HepG2 (cell line): ENCODE measurements at regions not wholly inside any gene's neighbourhood (a gene's known extent, or its start where the extent isn't known, plus 50 kb on each side); places are given as distances from the start of the nearest gene placed in this dataset.

ENCODE experiments used
- ATAC-seq: fragments of 200-7000 bp; cut with Tn5 transposase; 3 replicates; pipeline ENCODE4 v1.9.1; 2020; ENCODE audit warnings: mild to moderate bottlenecking, moderate library complexity
- BruUV-seq: library from RNA; stranded (reverse); fragments of 400-500 nt; replicated peaks from 2 replicates; lab custom pipeline; 2021; lab: Mats Ljungman, UMichigan
- CTCF ChIA-PET: fragments of 300-600 bp; formaldehyde crosslinking; extraction: SDS; loops from one replicate; lab custom pipeline; 2021; ENCODE audit warnings: low total read pairs, inconsistent platforms, low intra/inter-chr PET ratio; lab: Yijun Ruan, JAX
- POLR2A ChIA-PET: fragments of 350-600 bp; sonication (Branson Sonifier 250); formaldehyde crosslinking; loops from one replicate; lab custom pipeline; 2020; ENCODE audit warnings: antibody characterized with exemption, inconsistent platforms; lab: Yijun Ruan, JAX
- DNase-seq: peaks from one replicate; pipeline ENCODE4 v3.0.0-alpha.2; 2015; ENCODE audit warnings: low spot score
- FAIRE-seq: peaks from 3 replicates; lab custom pipeline; 2011; peaks lifted over from hg19 to GRCh38; lab: Jason Lieb, UNC
- H2AFZ ChIP-seq: one replicate; pipeline ENCODE4 v1.6.1; 2011; ENCODE audit warnings: low read length, inconsistent platforms
- H3K27ac ChIP-seq: fragments of 300-600 bp; 3 replicates; pipeline ENCODE4 v1.8.0; 2011; ENCODE audit warnings: mixed run types, mild to moderate bottlenecking, mixed read lengths, low read length, inconsistent platforms; ENCODE audit not compliant: insufficient read depth; ENCODE audit errors: extremely low read length
- H3K27me3 ChIP-seq, 2 experiments: fragments of 200-600 bp in 1 of 2; 2 replicates in 1 of 2; 3 replicates in 1 of 2; pipeline versions ENCODE4 v1.6.0 to v1.8.0; 2011; ENCODE audit warnings: low read length in 2 of 2, mild to moderate bottlenecking in 2 of 2, moderate library complexity in 2 of 2, inconsistent platforms in 1 of 2; ENCODE audit not compliant: insufficient read depth in 2 of 2, control insufficient read depth in 1 of 2
- H3K36me3 ChIP-seq, 2 experiments: fragments of 200-600 bp in 1 of 2; replicated peaks in 1 of 2; 2 replicates in 1 of 2; 3 replicates in 1 of 2; pipeline versions ENCODE4 v1.5.1 to v1.8.0; 2011; ENCODE audit warnings: low read length in 2 of 2, inconsistent platforms in 1 of 2; ENCODE audit not compliant: insufficient read depth in 2 of 2, control insufficient read depth in 1 of 2
- H3K4me1 ChIP-seq: 2 replicates; pipeline ENCODE4 v1.5.1; 2012; ENCODE audit warnings: low read length, inconsistent platforms; ENCODE audit not compliant: insufficient read depth
- H3K4me2 ChIP-seq: 2 replicates; pipeline ENCODE4 v1.6.0; 2011; ENCODE audit warnings: low read depth, low read length, inconsistent platforms
- H3K4me3 ChIP-seq, 3 experiments: fragments of 200-600 bp in 1 of 3; sonication (generic), shearing (Covaris generic) in 1 of 3; replicated peaks in 1 of 3; 2 replicates each; pipeline ENCODE4 v1.5.1; 2011 to 2016; ENCODE audit warnings: low read length in 3 of 3, inconsistent platforms in 2 of 3, low read depth in 2 of 3, mild to moderate bottlenecking in 2 of 3, control low read depth in 1 of 3, mixed read lengths in 1 of 3; ENCODE audit not compliant: insufficient read depth in 1 of 3
- H3K79me2 ChIP-seq: one replicate; pipeline ENCODE4 v1.6.1; 2011; ENCODE audit warnings: low read length, inconsistent platforms; ENCODE audit not compliant: insufficient read depth
- H3K9ac ChIP-seq: 2 replicates; pipeline ENCODE4 v1.6.0; 2011; ENCODE audit warnings: mild to moderate bottlenecking, low read depth, low read length, inconsistent platforms; ENCODE audit not compliant: insufficient read depth
- H3K9me3 ChIP-seq: 2 replicates; pipeline ENCODE4 v1.5.1; 2012; ENCODE audit warnings: mild to moderate bottlenecking, low read length
- H4K20me1 ChIP-seq: 2 replicates; pipeline ENCODE4 v1.6.0; 2011; ENCODE audit warnings: inconsistent platforms, mild to moderate bottlenecking, low read length, moderate library complexity; ENCODE audit not compliant: insufficient read depth
- DZIP1 ChIP-seq: sonication (generic); formaldehyde crosslinking; IDR thresholded peaks from 2 replicates; pipeline ENCODE4 v1.5.0; 2020; ENCODE audit warnings: mild to moderate bottlenecking, missing genetic modification reagents
- EP300 ChIP-seq, 3 experiments: sonication (generic) in 1 of 3; formaldehyde crosslinking in 1 of 3; IDR thresholded peaks; 2 replicates each; pipeline versions ENCODE4 v1.5.1 to v1.6.1; 2011 to 2020; ENCODE audit warnings: low read depth in 2 of 3, low read length in 2 of 3, borderline replicate concordance in 1 of 3, improper control_type of control experiment in 1 of 3, mild to moderate bottlenecking in 1 of 3, missing genetic modification reagents in 1 of 3, moderate library complexity in 1 of 3
- GABPA ChIP-seq, 2 experiments: IDR thresholded peaks; 2 replicates each; pipeline ENCODE4 v1.6.1; 2011 to 2016; ENCODE audit warnings: low read depth in 2 of 2, low read length in 1 of 2, missing biosample characterization in 1 of 2, missing genetic modification characterization in 1 of 2
- MAF1 ChIP-seq: sonication (generic); formaldehyde crosslinking; IDR thresholded peaks from 2 replicates; pipeline ENCODE4 v1.5.0; 2020; ENCODE audit warnings: missing genetic modification reagents, borderline replicate concordance
- MNT ChIP-seq: fragments of 450-650 bp; IDR thresholded peaks from 2 replicates; pipeline ENCODE4 v1.6.1; 2016
- MXI1 ChIP-seq: IDR thresholded peaks from 3 replicates; pipeline ENCODE4 v1.6.1; 2012; ENCODE audit warnings: low read depth, low read length, inconsistent platforms, borderline replicate concordance
- ZNF670 ChIP-seq: sonication (generic); formaldehyde crosslinking; IDR thresholded peaks from 2 replicates; pipeline ENCODE4 v1.8.0; 2022; ENCODE audit warnings: mild to moderate bottlenecking, missing genetic modification reagents, borderline replicate concordance
- WGBS: methylation state at CpG from one replicate; pipeline ENCODE4 v1.1.6; 2017; ENCODE audit warnings: low lambda C conversion rate; 5-methylcytosine and 5-hydroxymethylcytosine counted together
- in situ Hi-C: cut with HindIII; loops from 2 replicates; pipeline ENCODE4 v1.10.0; 2017; ENCODE audit warnings: low pct_unique_long_range_greater_than_20kb; ENCODE audit not compliant: extremely low pct_ligation_motif_present
- intact Hi-C: fragments of 100-400 bp; cut with micrococcal nuclease; formaldehyde crosslinking; loops from one replicate; pipeline ENCODE4 v1.10.0; 2022; ENCODE audit not compliant: unreplicated experiment

- no peak for TF ChIP-seq MAF1 (CRISPR knock-in tag)
- TF ChIP-seq ZNF670 (CRISPR knock-in tag) = no peak
- no peak for TF ChIP-seq DZIP1
- no peak for TF ChIP-seq GABPA (IDR thresholded peaks at IDR 0.05; ENCODE audit: low read depth, low read length)
- TF ChIP-seq GABPA (CRISPR knock-in tag; IDR thresholded peaks at IDR 0.05; ENCODE audit: low read depth) = no peak
- no peak for TF ChIP-seq MXI1
Observed at GRCh38 chr22:27424319-27424718, 377.2 kb downstream of the MN1 start (continued).

GRCh38 chr22:27429476-27429875, 372.1 kb downstream of the MN1 start:
- POLR2A ChIA-PET = no interaction called here
- intact Hi-C loops = no loop called here
- in situ Hi-C loops = no loop called here
- no peak overlapping the region for H2AFZ ChIP-seq
- DNase-seq (no peak), ATAC-seq (no peak), FAIRE-seq (no peak)
- no peak overlapping the region for H3K27ac ChIP-seq
- no peaks in the 10 kb centered on the region for H3K27me3 ChIP-seq
- no peak overlapping the region for H3K4me3 ChIP-seq
- H3K79me2 ChIP-seq = no peaks in the 10 kb centered on the region
- WGBS = 37% methylated on average over 10 of the region's 10 CpGs
- BruUV-seq = no TSS peak
- peaks cover 13% of the 10 kb centered on the region for H3K4me1 ChIP-seq
- H3K9me3 ChIP-seq = peaks cover 11% of the 10 kb centered on the region
- H3K4me2 ChIP-seq = no peak overlapping the region
- no peak overlapping the region for H3K9ac ChIP-seq
- CTCF ChIA-PET = no interaction called here
- no peak for TF ChIP-seq EP300 (IDR thresholded peaks at IDR 0.05; ENCODE audit: low read depth in 2 of 2, low read length in 2 of 2)
- no peak for TF ChIP-seq EP300 (CRISPR knock-in tag; IDR thresholded peaks at IDR 0.05; ENCODE audit: borderline replicate concordance)
- TF ChIP-seq MNT = peak; percentile 91
- TF ChIP-seq, all 625 proteins: peak for 1
- Histone ChIP-seq H3K36me3 (no peaks in the 10 kb centered on the region), H4K20me1 (no peaks in the 10 kb centered on the region)
